ENCODE measurements at regions not wholly inside any gene's neighbourhood (a gene's known extent, or its start where the extent isn't known, plus 50 kb on each side); places are given as distances from the start of the nearest gene placed in this dataset.

DNA sequence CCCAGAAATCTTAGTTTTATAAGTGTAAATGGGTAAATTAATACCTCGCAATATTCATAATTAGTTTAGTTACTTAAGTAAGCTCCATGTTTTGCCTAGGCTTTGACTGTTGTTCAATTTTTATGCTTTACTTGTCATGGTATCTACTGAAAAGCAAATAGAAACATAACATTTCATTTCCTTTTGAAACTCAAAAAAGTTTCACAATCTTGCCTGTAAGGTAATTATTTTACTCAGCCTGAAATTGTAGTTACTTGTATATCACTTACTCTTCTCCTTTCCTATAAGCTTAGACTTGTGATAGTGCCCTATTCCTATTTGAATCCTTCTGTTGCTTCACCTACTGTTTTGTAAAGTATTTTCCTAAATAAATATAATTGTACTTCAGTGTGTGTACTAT, 914.4 kb upstream of the COX7C start:
- H3K27ac ChIP-seq, result no peak overlapping the region
- TF ChIP-seq, protein P1, sequence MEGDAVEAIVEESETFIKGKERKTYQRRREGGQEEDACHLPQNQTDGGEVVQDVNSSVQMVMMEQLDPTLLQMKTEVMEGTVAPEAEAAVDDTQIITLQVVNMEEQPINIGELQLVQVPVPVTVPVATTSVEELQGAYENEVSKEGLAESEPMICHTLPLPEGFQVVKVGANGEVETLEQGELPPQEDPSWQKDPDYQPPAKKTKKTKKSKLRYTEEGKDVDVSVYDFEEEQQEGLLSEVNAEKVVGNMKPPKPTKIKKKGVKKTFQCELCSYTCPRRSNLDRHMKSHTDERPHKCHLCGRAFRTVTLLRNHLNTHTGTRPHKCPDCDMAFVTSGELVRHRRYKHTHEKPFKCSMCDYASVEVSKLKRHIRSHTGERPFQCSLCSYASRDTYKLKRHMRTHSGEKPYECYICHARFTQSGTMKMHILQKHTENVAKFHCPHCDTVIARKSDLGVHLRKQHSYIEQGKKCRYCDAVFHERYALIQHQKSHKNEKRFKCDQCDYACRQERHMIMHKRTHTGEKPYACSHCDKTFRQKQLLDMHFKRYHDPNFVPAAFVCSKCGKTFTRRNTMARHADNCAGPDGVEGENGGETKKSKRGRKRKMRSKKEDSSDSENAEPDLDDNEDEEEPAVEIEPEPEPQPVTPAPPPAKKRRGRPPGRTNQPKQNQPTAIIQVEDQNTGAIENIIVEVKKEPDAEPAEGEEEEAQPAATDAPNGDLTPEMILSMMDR (conservative IDR thresholded peaks at IDR 0.05), result no peak

DNA sequence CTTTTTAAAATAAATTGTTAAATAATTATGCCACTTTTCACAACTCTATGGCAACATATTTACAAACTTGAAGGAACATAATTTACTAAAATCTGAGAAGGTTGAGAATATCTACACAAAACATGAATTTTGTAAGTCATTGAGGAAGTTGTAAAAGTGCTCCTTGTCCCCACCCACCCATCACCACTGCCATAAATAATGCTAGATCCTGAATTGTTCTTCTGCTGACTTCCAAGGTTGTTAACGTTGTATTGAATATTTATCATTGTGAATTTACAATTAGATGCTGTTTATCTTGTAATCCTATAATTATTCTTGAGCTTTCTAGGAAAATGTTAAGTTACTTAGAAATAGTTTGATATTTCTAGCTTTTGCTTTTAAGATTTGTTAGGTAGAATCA, 908.0 kb upstream of the COX7C start:
- no peak overlapping the region for H3K27ac ChIP-seq
- TF ChIP-seq, protein P1 (conservative IDR thresholded peaks at IDR 0.05), result no peak

DNA sequence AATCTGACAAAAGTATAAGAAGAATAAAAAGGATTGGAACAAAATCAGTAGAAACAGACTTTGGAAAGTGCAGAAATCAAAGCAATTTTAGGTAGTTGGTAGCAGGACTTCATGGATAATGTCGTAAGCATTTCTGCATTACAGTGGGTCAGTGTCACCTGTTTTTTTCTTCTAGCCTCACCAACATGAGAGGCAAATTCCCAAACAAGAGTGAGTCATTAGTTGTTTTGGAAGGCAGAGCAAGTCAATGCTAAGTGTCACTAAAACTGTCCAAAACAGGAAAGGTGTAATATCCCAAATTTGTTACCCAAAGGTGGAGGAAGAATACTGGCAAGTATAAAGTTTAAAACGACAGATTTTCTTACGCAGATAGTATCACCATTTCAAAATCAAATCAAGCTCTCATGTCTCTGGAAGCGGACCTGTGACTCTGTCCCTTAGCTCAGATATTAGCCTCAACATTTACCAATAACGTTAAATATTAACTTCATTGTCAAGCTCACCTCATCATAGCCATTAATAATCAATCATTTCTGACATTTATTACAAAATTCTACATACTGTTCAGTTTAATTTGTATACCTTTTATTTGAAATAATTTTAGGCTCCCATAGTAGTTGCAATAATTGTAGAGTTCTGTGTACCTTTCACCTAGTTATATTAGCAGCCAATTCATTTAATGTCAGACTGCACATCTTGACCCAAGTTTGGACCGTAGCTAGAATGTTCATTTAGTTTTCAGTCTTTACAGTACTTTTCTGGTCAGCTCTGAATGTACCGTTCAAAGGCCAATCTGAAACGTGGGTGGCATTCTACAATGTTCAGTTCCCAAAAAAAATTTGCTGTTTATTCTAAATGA, 901.2 kb upstream of the COX7C start:
- TF ChIP-seq, protein P1 (conservative IDR thresholded peaks at IDR 0.05), result no peak
- H3K27ac ChIP-seq, result no peak overlapping the region

DNA sequence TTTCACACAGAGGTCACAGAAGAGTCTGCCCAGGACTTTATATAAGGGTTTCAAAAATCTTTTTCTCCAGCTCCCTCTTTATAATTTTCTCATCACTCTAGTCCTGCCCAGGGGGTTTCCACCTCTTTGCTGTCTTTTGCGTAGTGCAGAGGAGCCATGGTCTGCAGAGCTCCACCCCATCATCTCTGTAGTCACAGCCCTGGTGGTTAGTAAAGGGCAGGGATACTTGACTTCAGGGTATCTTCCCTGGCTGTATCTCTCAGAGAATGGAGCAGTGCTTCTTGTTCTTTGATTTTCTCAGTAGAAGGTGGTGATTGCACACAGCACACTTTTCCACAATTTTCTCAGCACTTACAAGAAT, 900.6 kb upstream of the COX7C start:
- TF ChIP-seq, protein P1 (conservative IDR thresholded peaks at IDR 0.05), result no peak
- no peak overlapping the region for H3K27ac ChIP-seq

DNA sequence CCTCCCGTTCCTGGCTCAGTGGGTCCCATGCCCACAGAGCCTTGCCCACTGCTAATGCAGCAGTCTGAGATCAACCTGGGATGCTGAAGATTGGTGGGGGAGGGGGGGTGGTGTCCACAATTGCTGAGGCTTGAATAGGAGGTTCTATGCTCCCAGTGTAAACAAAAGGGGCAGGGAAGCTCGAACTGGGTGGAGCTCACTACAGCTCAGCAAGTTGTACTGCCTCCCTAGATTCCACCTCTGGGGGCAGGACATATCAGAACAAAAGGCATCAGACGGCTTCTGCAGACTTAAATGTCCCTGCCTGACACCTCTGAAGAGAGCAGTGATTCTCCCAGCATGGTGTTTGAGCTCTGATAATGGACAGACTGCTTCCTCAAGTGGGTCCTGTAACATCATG, 885.6 kb upstream of the COX7C start:
- no peak overlapping the region for H3K27ac ChIP-seq
- TF ChIP-seq, protein P1 (conservative IDR thresholded peaks at IDR 0.05), result no peak

DNA sequence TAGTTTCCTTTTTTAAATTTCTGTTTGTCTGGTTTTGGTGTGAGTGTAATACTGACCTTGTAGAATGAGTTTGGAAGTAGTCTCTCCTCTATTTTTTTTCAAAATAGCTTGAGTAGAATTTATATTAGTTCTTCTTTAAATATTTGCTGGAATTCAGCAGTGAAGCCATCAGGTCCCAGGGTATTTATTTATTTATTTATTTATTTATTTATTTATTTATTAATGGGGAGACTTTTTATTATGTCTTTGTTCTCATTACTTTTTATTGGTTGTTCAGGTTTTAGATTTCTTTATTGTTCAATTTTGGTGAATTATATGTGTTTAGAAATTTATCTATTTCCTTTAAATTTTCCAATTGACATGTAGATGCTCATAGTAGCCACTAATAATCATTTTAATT, 875.8 kb upstream of the COX7C start:
- TF ChIP-seq, protein P1 (conservative IDR thresholded peaks at IDR 0.05), result no peak
- no peak overlapping the region for H3K27ac ChIP-seq

DNA sequence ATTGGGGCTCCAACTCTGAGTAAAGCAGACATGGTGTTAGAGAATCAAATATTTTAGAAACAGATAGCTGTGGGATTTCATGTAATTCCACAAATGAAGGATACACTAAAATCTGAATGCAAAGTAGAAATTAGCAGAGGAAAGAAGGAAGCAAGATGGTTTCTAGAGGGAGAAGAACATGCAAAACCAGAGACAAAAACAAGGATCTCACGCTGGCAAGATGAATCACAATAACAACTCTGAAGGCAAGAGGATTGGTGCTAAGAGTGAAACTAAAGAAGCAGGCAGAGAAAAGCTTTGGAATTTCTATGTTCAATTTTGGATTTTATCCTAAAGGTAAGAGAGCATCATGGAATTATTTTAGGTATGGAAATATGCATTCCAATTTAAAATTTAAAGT, 857.2 kb upstream of the COX7C start:
- TF ChIP-seq, protein P1 (conservative IDR thresholded peaks at IDR 0.05), result no peak
- H3K27ac ChIP-seq, result no peak overlapping the region

Measured in VCaP (cell line).